ENCODE measurements at regions not wholly inside any gene's neighbourhood (a gene's known extent, or its start where the extent isn't known, plus 50 kb on each side); places are given as distances from the start of the nearest gene placed in this dataset.

GRCh38 chr3:148330542-148330941, 367.2 kb upstream of the AGTR1 start:
- DNase-seq (ENCODE audit: low spot score), result no peak
- TF ChIP-seq CTCF (conservative IDR thresholded peaks at IDR 0.05; ENCODE audit: low read depth), result no peak
- ChIA-PET CTCF (no interaction called here), POLR2A (ENCODE audit: low non-redundant PET) (no interaction called here)
- no peak overlapping the region for H3K27ac ChIP-seq

GRCh38 chr3:148331081-148331846, 366.4 kb upstream of the AGTR1 start:
- no peak overlapping the region for H3K27ac ChIP-seq
- ChIA-PET CTCF (no interaction called here), POLR2A (ENCODE audit: low non-redundant PET) (no interaction called here)
- TF ChIP-seq CTCF (conservative IDR thresholded peaks at IDR 0.05; ENCODE audit: low read depth), result no peak
- no peak for DNase-seq (ENCODE audit: low spot score)

- POLR2A ChIA-PET (ENCODE audit: low non-redundant PET), result no interaction called here
- no peak for TF ChIP-seq CTCF (conservative IDR thresholded peaks at IDR 0.05; ENCODE audit: low read depth)
- DNase-seq (ENCODE audit: low spot score), result no peak
- no peak overlapping the region for H3K27ac ChIP-seq
- CTCF ChIA-PET, result no interaction called here
Measured at GRCh38 chr3:148332509-148332908, 365.2 kb upstream of the AGTR1 start.

- no peak for DNase-seq (ENCODE audit: low spot score)
- H3K27ac ChIP-seq, result no peak overlapping the region
- no peak for TF ChIP-seq CTCF (conservative IDR thresholded peaks at IDR 0.05; ENCODE audit: low read depth)
- ChIA-PET POLR2A (ENCODE audit: low non-redundant PET) (no interaction called here), CTCF (no interaction called here)
Measured at GRCh38 chr3:148333091-148333490, 364.6 kb upstream of the AGTR1 start.

- no peak for DNase-seq (ENCODE audit: low spot score)
- ChIA-PET POLR2A (ENCODE audit: low non-redundant PET) (no interaction called here), CTCF (no interaction called here)
- H3K27ac ChIP-seq, result no peak overlapping the region
- no peak for TF ChIP-seq CTCF (conservative IDR thresholded peaks at IDR 0.05; ENCODE audit: low read depth)
Measured at GRCh38 chr3:148335612-148336011, 362.1 kb upstream of the AGTR1 start.

GRCh38 chr3:148343416-148343815, 354.3 kb upstream of the AGTR1 start:
- ChIA-PET CTCF (no interaction called here), POLR2A (ENCODE audit: low non-redundant PET) (interaction anchor here (0.5 kb wide), 1 partner anchor 595 kb away, joined by 7 read pairs; no protein-coding TSS in a partner anchor)
- no peak for DNase-seq (ENCODE audit: low spot score)
- H3K27ac ChIP-seq, result no peak overlapping the region
- TF ChIP-seq CTCF (conservative IDR thresholded peaks at IDR 0.05; ENCODE audit: low read depth), result no peak

Data from RWPE1 (cell line).